Small intestine (tissue), 7 donors: ENCODE measurements at regions not wholly inside any gene's neighbourhood (a gene's known extent, or its start where the extent isn't known, plus 50 kb on each side); places are given as distances from the start of the nearest gene placed in this dataset.
"Not testable (repeated sequence)": the region's sequence is repeated elsewhere in the genome, so short reads cannot be mapped to it uniquely, and the experiment has no call there.

Experiments
- DNase-seq, 2 donors: peaks; one replicate each; pipeline versions ENCODE4 v3.0.0 to v3.0.0-alpha.2; 2013
- FAIRE-seq: peaks from 2 replicates; lab custom pipeline; 2012; peaks lifted over from hg19 to GRCh38; lab: Jason Lieb, UNC
- H3K27ac ChIP-seq, 3 donors: one replicate each; pipeline ENCODE4 v1.5.1; 2013; ENCODE audit warnings: low read length in 2 of 3, mild to moderate bottlenecking in 2 of 3, control low read depth in 1 of 3, inconsistent platforms in 1 of 3, low read depth in 1 of 3, moderate library complexity in 1 of 3
- H3K27me3 ChIP-seq, 3 donors: one replicate each; pipeline ENCODE4 v1.6.1; 2013; ENCODE audit warnings: low read length in 3 of 3, inconsistent platforms in 1 of 3; ENCODE audit not compliant: control insufficient read depth in 3 of 3, insufficient read depth in 3 of 3
- H3K36me3 ChIP-seq, 3 donors: one replicate each; pipeline ENCODE4 v1.6.1; 2013; ENCODE audit warnings: low read length in 3 of 3, inconsistent platforms in 1 of 3, low read depth in 1 of 3, mild to moderate bottlenecking in 1 of 3, moderate library complexity in 1 of 3; ENCODE audit not compliant: control insufficient read depth in 3 of 3, insufficient read depth in 2 of 3
- H3K4me1 ChIP-seq, 3 donors: one replicate each; pipeline ENCODE4 v1.6.1; 2013; ENCODE audit warnings: low read length in 2 of 3, inconsistent platforms in 1 of 3, low read depth in 1 of 3, mild to moderate bottlenecking in 1 of 3, moderate library complexity in 1 of 3; ENCODE audit not compliant: control insufficient read depth in 3 of 3, insufficient read depth in 2 of 3
- H3K4me3 ChIP-seq, 3 donors: one replicate each; pipeline ENCODE4 v1.5.1; 2013; ENCODE audit warnings: low read length in 3 of 3, control low read depth in 1 of 3, inconsistent platforms in 1 of 3, low read depth in 1 of 3, mild to moderate bottlenecking in 1 of 3, moderate library complexity in 1 of 3
- H3K9me3 ChIP-seq, 2 donors: one replicate each; pipeline ENCODE4 v1.6.1; 2013; ENCODE audit warnings: low read depth in 1 of 2, low read length in 1 of 2; ENCODE audit not compliant: control insufficient read depth in 2 of 2, insufficient read depth in 1 of 2
- WGBS, 3 donors: extraction: QIAGEN DNeasy Blood & Tissue Kit; methylation state at CpG; one replicate each; pipeline ENCODE4 v1.1.7; 2013; 5-methylcytosine and 5-hydroxymethylcytosine counted together
- donor health status: healthy with polysubstance abuse.
- donor health status: control.
- donor health status: control.
- donor health status: Bipolar disorder and iron deficiency.
- donor health status: healthy.

DNA sequence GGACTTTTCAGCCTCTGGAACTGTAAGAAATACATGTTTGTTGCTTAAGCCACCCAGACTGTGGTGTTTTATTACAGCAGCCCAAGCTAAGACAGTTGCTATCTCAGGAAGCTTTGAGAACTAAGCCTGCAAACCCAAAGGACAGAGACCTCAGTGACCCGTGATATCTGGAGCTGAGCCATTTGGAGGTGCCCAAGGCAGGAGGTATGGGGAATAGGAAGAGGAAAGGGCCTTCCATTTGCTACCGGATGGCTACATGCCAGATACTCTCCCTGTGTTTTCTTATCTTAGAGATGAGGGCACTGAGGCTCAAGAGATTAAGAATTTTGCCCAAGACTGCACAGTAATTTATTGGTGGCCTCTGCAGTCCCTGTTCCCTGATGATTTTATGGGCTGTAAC lies 622.1 kb upstream of the CDH5 start:
- DNase-seq (no peak), FAIRE-seq (no peak)
- no peaks in the 10 kb centered on the region for H3K4me1 ChIP-seq
- H3K36me3 ChIP-seq, result no peaks in the 10 kb centered on the region
- H3K9me3 ChIP-seq, result no peaks in the 10 kb centered on the region
- H3K4me3 ChIP-seq, result no peak overlapping the region
- 47 to 86% (median 80%) methylated on average over 2 of the region's 2 CpGs for WGBS, 3 donors
- H3K27ac ChIP-seq, result no peak overlapping the region
- no peaks in the 10 kb centered on the region for H3K27me3 ChIP-seq

- H3K27me3 ChIP-seq, result no peaks in the 10 kb centered on the region
- H3K36me3 ChIP-seq, result no peaks in the 10 kb centered on the region
- H3K27ac ChIP-seq, result no peak overlapping the region
- DNase-seq, result no peak
- 69 to 81% (median 70%) methylated on average over 3 of the region's 3 CpGs for whole genome bisulfite sequencing, 3 donors
- H3K4me3 ChIP-seq, result no peak overlapping the region
- H3K9me3 ChIP-seq, result no peaks in the 10 kb centered on the region
- H3K4me1 ChIP-seq, result no peaks in the 10 kb centered on the region
- FAIRE-seq, result no peak
Measured at GRCh38 chr16:65743558-65743957, 621.7 kb upstream of the CDH11 start.

DNA sequence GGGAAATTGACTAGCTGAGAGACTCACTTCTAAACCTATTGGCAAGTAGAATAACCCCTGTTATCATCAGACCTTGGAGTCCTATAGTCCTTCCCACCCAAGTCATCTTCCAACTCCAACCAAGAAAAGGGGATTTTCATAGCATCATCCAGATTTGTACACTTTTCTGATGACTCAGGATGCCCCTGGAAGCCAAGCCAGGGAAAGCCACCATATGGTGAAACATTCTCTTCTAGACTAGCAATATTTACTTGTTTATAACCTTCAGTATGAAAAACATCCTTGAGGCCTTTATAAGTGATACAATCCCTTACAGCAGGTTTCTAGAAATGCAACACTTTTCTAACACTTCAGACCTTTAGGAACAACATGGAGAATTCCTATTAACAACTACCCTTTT lies 618.8 kb upstream of the CDH11 start:
- no peak for FAIRE-seq
- H3K4me1 ChIP-seq, result no peaks in the 10 kb centered on the region

DNA sequence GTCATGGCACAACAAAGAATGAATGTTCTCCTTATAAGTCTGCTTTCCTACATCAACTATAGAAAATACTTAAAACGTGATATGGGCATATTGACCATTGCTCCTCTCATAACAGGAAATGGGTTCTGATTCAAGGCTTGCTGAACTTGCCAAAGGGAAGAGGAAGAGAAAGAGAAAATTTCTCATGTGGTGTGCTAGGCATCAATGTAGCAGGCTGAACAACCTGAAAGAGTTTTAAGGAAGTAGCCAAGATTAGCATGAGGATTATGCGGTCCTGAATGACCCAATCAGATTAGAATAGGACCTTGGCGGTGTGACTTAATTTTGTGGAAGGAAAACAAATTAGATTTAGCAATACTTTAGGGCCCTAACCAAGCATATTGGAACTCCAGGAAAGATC lies 617.7 kb upstream of the CDH11 start:
- no peak overlapping the region for H3K4me3 ChIP-seq
- no peaks in the 10 kb centered on the region for H3K36me3 ChIP-seq
- 71 to 80% (median 77%) methylated on average over 3 of the region's 3 CpGs for WGBS, 3 donors
- H3K4me1 ChIP-seq, result no peaks in the 10 kb centered on the region
- FAIRE-seq, result no peak
- no peaks in the 10 kb centered on the region for H3K9me3 ChIP-seq
- no peaks in the 10 kb centered on the region for H3K27me3 ChIP-seq
- no peak for DNase-seq
- no peak overlapping the region for H3K27ac ChIP-seq

More for the DNA sequence above, 618.8 kb upstream of the CDH11 start:
- Histone ChIP-seq H3K27me3 (no peaks in the 10 kb centered on the region), H3K9me3 (no peaks in the 10 kb centered on the region), H3K36me3 (no peaks in the 10 kb centered on the region), H3K4me3 (no peak overlapping the region), H3K27ac (no peak overlapping the region)
- DNase-seq, result no peak

DNA sequence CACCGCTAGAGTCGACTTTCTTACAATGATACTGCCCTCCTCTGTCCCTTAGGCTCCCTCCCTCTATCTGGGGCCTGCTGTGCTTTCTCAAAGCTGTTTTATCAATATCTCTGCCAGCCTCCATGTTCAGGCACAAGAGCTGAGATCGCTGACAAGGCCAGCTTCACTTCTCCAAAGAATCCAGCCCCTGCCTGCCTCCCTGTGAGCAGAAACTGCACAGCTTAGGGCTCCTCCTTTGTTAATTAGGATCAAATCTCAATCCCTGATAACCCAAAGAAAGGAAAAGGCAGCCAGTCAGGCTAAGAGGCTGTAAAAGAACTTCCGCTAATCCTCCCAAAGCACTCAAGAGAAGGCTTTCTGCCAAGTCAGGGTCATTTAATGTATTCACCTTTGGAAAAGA lies 616.0 kb upstream of the CDH11 start:
- WGBS, 3 donors, result 39 to 57% (median 48%) methylated on average over 4 of the region's 4 CpGs
- H3K27ac ChIP-seq, result no peak overlapping the region
- H3K27me3 ChIP-seq, result no peaks in the 10 kb centered on the region
- DNase-seq (no peak), FAIRE-seq (no peak)
- H3K36me3 ChIP-seq, result no peaks in the 10 kb centered on the region
- no peak overlapping the region for H3K4me3 ChIP-seq
- no peaks in the 10 kb centered on the region for H3K9me3 ChIP-seq
- H3K4me1 ChIP-seq, result no peaks in the 10 kb centered on the region

DNA sequence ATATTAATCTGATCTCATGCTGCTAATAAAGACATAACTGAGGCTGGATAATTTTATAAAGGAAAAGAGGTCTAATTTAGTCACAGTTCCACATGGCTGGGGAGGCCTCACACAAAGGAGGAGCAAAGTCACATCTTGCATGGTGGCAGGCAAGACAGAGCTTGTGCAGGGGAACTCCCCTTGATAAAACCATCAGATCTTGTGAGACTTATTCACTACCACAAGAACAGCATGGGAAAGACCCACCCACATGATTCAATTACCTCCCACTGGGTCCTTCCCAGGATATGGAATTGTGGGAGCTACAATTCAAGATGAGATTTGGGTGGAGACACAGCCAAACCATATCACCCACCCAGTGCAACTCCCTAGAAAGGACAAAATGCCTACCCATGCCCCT lies 613.8 kb upstream of the CDH11 start:
- not testable (repeated sequence) for H3K9me3 ChIP-seq, DNase-seq, H3K27ac ChIP-seq, H3K36me3 ChIP-seq, H3K4me3 ChIP-seq, FAIRE-seq, H3K4me1 ChIP-seq, H3K27me3 ChIP-seq

GRCh38 chr16:65733721-65734120 lies 611.9 kb upstream of the CDH11 start:
- Histone ChIP-seq H3K4me3 (no peak overlapping the region), H3K9me3 (peaks cover 0 to 4% of the 10 kb centered on the region in 2 donors), H3K27ac (no peak overlapping the region), H3K27me3 (no peaks in the 10 kb centered on the region), H3K4me1 (no peaks in the 10 kb centered on the region), H3K36me3 (no peaks in the 10 kb centered on the region)
- no peak for DNase-seq
- FAIRE-seq, result no peak
- 66 to 78% (median 70%) methylated on average over 3 of the region's 3 CpGs for WGBS, 3 donors

DNA sequence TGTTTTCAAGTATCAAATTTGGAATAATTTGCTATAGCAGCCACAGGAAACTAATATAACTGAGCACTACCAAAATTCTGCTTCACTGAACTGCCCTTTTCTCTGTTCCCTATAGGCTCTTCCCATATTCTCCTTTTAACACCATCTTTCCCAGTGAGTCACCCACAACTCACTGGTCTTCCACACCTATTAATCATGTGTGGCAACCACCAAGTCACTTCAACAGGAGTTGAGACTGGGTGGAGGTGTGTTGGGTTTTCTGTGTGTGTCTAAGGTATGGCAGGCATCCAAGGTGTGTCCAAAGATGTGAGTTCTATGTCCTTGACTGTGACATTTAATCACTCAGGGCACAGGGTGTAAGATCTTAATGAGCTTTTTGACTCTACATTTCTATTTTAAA lies 610.0 kb upstream of the CDH11 start:
- Histone ChIP-seq H3K9me3 (peaks cover 0 to 4% of the 10 kb centered on the region in 2 donors), H3K4me1 (no peaks in the 10 kb centered on the region), H3K27me3 (no peaks in the 10 kb centered on the region), H3K4me3 (no peak overlapping the region), H3K36me3 (no peaks in the 10 kb centered on the region), H3K27ac (no peak overlapping the region)
- FAIRE-seq, result no peak
- DNase-seq, result no peak

GRCh38 chr16:65728652-65729051 lies 606.8 kb upstream of the CDH11 start:
- Histone ChIP-seq H3K36me3 (no peaks in the 10 kb centered on the region), H3K4me3 (no peak overlapping the region), H3K27ac (no peak overlapping the region), H3K9me3 (peaks cover 0 to 4% of the 10 kb centered on the region in 2 donors), H3K27me3 (no peaks in the 10 kb centered on the region), H3K4me1 (no peaks in the 10 kb centered on the region)
- DNase-seq, result no peak
- 83 to 85% (median 84%) methylated on average over 2 of the region's 2 CpGs for WGBS, 3 donors
- no peak for FAIRE-seq
